Sigmoid colon (tissue), 6 donors: ENCODE measurements at regions not wholly inside any gene's neighbourhood (a gene's known extent, or its start where the extent isn't known, plus 50 kb on each side); places are given as distances from the start of the nearest gene placed in this dataset.
A peak's percentile ranks its signal among the peaks of the same experiment; 100 is the strongest.

Source experiments
- DNase-seq: peaks from one replicate; pipeline ENCODE4 v3.0.0-alpha.2; 2019
- H3K27ac ChIP-seq, 4 donors: fragments of 200-600 bp; sonication (generic); one replicate each; pipeline ENCODE4 v1.5.1; 2016 to 2019; ENCODE audit warnings: mild to moderate bottlenecking in 1 of 4
- H3K27me3 ChIP-seq, 3 donors: fragments of 200-600 bp; sonication (generic); one replicate each; pipeline ENCODE4 v1.5.1; 2019; ENCODE audit warnings: mild to moderate bottlenecking in 1 of 3
- H3K36me3 ChIP-seq, 4 donors: fragments of 200-600 bp; sonication (generic); one replicate each; pipeline ENCODE4 v1.5.1; 2016 to 2019
- H3K4me1 ChIP-seq, 4 donors: fragments of 200-600 bp; sonication (generic); one replicate each; pipeline ENCODE4 v1.5.1; 2017 to 2019
- H3K4me3 ChIP-seq, 4 donors: fragments of 200-600 bp; sonication (generic); one replicate each; pipeline ENCODE4 v1.5.1; 2017 to 2019; ENCODE audit warnings: mild to moderate bottlenecking in 2 of 4, moderate library complexity in 1 of 4
- H3K9me3 ChIP-seq, 4 donors: fragments of 200-600 bp in 3 of 4; sonication (generic) in 3 of 4; one replicate each; pipeline versions ENCODE4 v1.5.1 to v1.6.1; 2013 to 2019
- CTCF ChIP-seq, 4 experiments: fragments of 450-650 bp in 3 of 4; fragments of 200-600 bp in 1 of 4; IDR thresholded peaks; one replicate each; pipeline ENCODE4 v1.5.1; 2016 to 2019; ENCODE audit warnings: antibody characterized with exemption in 4 of 4, mild to moderate bottlenecking in 3 of 4, moderate library complexity in 2 of 4
- EP300 ChIP-seq, 4 donors: sonication (generic); formaldehyde crosslinking; IDR thresholded peaks; one replicate each; pipeline ENCODE4 v1.6.1; 2017; ENCODE audit warnings: antibody characterized with exemption in 4 of 4
- POLR2A ChIP-seq, 2 donors: fragments of 450-650 bp; IDR thresholded peaks; one replicate each; pipeline ENCODE4 v1.6.1; 2016; ENCODE audit warnings: antibody characterized with exemption in 2 of 2, mild to moderate bottlenecking in 2 of 2, moderate library complexity in 2 of 2
- POLR2AphosphoS5 ChIP-seq, 4 donors: sonication (generic); formaldehyde crosslinking; IDR thresholded peaks; one replicate each; pipeline ENCODE4 v1.6.1; 2017; ENCODE audit warnings: antibody characterized with exemption in 4 of 4
- WGBS, 2 donors: extraction: QIAGEN DNeasy Blood & Tissue Kit; methylation state at CpG; one replicate each; pipeline ENCODE4 v1.1.7; 2013; 5-methylcytosine and 5-hydroxymethylcytosine counted together
- intact Hi-C: fragments of 100-400 bp; cut with DNase I; formaldehyde crosslinking; loops from one replicate; pipeline ENCODE4 v1.15.1; 2023
- donor health status: healthy with polysubstance abuse.
- donor health status: healthy.

GRCh38 chr2:187719510-187719909, 165.3 kb upstream of the TFPI start:
- WGBS, 2 donors = 93 to 96% methylated on average over 2 of the region's 2 CpGs
- peak; percentile 53 for DNase-seq
- Histone ChIP-seq H3K27me3 (no peaks in the 10 kb centered on the region), H3K4me1 (no peaks in the 10 kb centered on the region), H3K36me3 (no peaks in the 10 kb centered on the region), H3K27ac (no peak overlapping the region), H3K4me3 (no peak overlapping the region), H3K9me3 (no peaks in the 10 kb centered on the region)
- intact Hi-C loops = no loop called here
- TF ChIP-seq EP300 (IDR thresholded peaks at IDR 0.05) (no peak), CTCF (IDR thresholded peaks at IDR 0.05) (no peak), POLR2A (IDR thresholded peaks at IDR 0.05) (no peak), POLR2AphosphoS5 (IDR thresholded peaks at IDR 0.05) (no peak)

- Histone ChIP-seq H3K36me3 (no peaks in the 10 kb centered on the region), H3K4me3 (no peak overlapping the region), H3K4me1 (no peaks in the 10 kb centered on the region), H3K27me3 (no peaks in the 10 kb centered on the region), H3K9me3 (no peaks in the 10 kb centered on the region), H3K27ac (no peak overlapping the region)
- TF ChIP-seq POLR2A (IDR thresholded peaks at IDR 0.05) (no peak), POLR2AphosphoS5 (IDR thresholded peaks at IDR 0.05) (no peak)
- no peak for DNase-seq
- intact Hi-C loops = no loop called here
- 61 to 79% methylated on average over 4 of the region's 4 CpGs for WGBS, 2 donors
Measured at GRCh38 chr2:187748958-187749357, 194.7 kb upstream of the TFPI start.

DNA sequence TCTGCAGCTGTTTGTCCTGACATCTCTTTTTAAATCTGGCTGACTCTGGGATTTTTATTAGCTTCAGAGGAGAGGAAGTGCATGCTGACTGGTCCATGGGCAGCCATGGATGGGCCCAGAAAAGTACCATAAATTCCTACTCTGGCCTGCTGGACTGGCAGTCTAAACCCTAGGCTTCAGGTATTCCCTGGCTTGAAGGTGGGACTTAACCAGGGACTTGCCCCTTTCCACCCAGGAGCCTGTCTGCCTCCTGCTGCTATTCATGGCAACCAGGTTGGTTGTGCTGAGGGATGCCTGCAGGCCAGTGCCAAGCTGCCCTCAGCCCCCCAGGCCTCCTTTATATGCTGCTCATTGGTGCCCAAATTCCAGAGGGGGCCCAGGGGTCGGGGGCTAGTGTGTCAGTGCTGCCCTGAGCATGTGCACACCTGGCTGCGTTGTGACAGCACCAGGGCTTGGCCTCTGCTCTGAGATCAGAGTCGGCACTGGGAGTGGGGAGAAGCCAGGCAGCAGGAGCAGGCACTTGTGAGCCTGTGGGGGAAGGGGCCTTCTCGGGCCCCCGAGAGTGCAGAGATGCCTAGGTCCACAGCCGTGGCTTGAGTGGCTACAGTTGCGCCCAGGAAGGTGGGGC, 195.7 kb upstream of the TFPI start:
- no peak overlapping the region for H3K27ac ChIP-seq
- no peaks in the 10 kb centered on the region for H3K27me3 ChIP-seq
- no peak overlapping the region for H3K4me3 ChIP-seq
- no peaks in the 10 kb centered on the region for H3K9me3 ChIP-seq
- TF ChIP-seq EP300 (IDR thresholded peaks at IDR 0.05) (no peak), CTCF (IDR thresholded peaks at IDR 0.05) (no peak), POLR2AphosphoS5 (IDR thresholded peaks at IDR 0.05) (no peak), POLR2A (IDR thresholded peaks at IDR 0.05) (no peak)
- DNase-seq = no peak
- whole genome bisulfite sequencing, 2 donors = 75 to 88% methylated on average over 7 of the region's 7 CpGs
- no peaks in the 10 kb centered on the region for H3K4me1 ChIP-seq
- no peaks in the 10 kb centered on the region for H3K36me3 ChIP-seq
- intact Hi-C loops = no loop called here

DNA sequence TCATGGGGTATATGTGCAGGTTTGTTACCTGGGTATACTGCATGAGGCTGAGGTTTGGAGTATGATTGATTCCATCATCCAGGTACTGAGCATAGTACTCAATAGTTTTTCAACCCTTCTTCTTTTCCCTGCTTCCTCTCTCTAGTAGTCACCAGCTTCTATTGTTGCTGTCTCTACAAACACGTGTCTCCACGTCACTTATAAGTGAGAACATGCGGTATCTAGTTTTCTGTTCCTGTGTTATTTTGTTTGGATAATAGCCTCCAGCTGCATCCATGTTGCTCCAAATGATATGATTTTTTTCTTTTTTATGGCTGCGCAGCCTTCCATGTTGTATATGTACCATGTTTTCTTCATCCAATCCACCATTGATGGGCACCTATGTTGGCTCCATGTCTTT, 214.8 kb upstream of the TFPI start:
- TF ChIP-seq CTCF (IDR thresholded peaks at IDR 0.05) (no peak), POLR2AphosphoS5 (IDR thresholded peaks at IDR 0.05) (no peak), EP300 (IDR thresholded peaks at IDR 0.05) (no peak), POLR2A (IDR thresholded peaks at IDR 0.05) (no peak)
- Histone ChIP-seq H3K9me3 (no peaks in the 10 kb centered on the region), H3K27ac (no peak overlapping the region), H3K36me3 (no peaks in the 10 kb centered on the region), H3K4me1 (no peaks in the 10 kb centered on the region), H3K27me3 (no peaks in the 10 kb centered on the region), H3K4me3 (no peak overlapping the region)
- intact Hi-C loops = no loop called here
- no peak for DNase-seq
- 91 to 95% methylated on average over 4 of the region's 4 CpGs for WGBS, 2 donors

GRCh38 chr2:187769437-187769836, 215.2 kb upstream of the TFPI start:
- no peak for TF ChIP-seq EP300 (IDR thresholded peaks at IDR 0.05)
- no peak for TF ChIP-seq CTCF (IDR thresholded peaks at IDR 0.05)
- no peak for TF ChIP-seq POLR2A (IDR thresholded peaks at IDR 0.05)
- H3K27me3 ChIP-seq = no peaks in the 10 kb centered on the region
- 88 to 89% methylated on average over 3 of the region's 3 CpGs for whole genome bisulfite sequencing, 2 donors
- no peak for DNase-seq
- intact Hi-C loops = no loop called here
- H3K27ac ChIP-seq = no peak overlapping the region
- H3K36me3 ChIP-seq = no peaks in the 10 kb centered on the region
- no peaks in the 10 kb centered on the region for H3K9me3 ChIP-seq
- no peak overlapping the region for H3K4me3 ChIP-seq
- no peaks in the 10 kb centered on the region for H3K4me1 ChIP-seq
